ENCODE measurements at regions not wholly inside any gene's neighbourhood (a gene's known extent, or its start where the extent isn't known, plus 50 kb on each side); places are given as distances from the start of the nearest gene placed in this dataset.

DNA sequence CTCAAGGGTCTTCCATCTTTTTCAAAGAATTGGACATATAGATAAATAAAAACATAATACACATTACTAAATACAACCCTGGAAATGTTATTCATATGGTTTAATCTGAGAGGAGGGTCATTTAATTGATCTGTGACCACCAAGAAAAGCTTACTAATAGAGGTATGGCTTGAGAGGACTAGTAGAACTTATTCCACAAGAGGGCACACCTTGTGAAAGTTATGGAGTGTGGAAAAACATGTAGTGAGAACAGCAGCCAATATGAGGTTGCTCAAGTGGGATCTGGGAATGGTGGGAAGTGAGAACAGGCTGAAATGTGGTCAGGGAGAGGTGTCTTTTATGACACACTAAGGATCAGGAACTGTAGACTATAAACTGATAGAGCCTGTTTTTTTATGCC, 973.5 kb upstream of the B3GALT2 start:
- peak; percentile 4 for DNase-seq (ENCODE audit: low spot score)

DNA sequence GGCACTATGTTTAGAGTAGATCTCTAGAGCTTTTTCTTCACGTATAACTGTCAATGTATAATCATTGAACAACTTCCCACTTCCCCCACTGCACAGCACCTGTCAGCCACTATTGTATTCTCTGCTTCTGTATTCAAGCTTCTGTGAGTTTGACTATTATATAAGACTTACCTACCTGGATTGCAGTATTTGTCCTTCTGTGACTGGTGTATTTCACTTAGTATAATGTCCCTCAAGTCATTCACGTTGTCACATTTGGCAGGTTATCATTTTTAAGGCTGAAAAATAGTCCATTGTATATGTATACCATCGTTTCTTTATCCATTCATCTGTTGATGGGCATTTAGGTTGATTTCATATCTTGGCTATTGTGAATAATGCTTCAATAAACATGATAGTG, 969.5 kb upstream of the B3GALT2 start:
- DNase-seq (ENCODE audit: low spot score), result no peak

DNA sequence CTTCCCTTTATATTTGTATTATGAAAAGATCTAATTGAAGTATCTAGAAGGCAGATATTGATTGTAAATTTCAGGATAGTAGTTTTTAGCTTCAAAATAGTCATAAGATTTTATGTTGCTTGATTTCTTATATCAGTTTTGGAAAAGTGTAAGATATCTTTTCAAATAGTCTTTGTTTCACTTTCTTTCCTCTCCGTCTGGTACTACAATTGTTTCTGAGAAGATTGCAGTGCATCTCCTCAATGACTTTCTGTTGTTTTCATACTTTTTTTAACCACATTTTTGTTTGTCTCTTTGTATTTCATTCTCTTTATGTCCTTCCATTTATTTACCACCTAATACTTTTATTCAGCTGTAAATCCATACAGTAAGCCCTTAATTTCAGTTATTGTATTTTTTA, 964.6 kb upstream of the B3GALT2 start:
- DNase-seq (ENCODE audit: low spot score), result no peak

- DNase-seq (ENCODE audit: low spot score), result no peak
These were observed 963.8 kb upstream of the B3GALT2 start for GRCh38 chr1:194150242-194150641.

GRCh38 chr1:194133152-194133551, 946.7 kb upstream of the B3GALT2 start:
- DNase-seq (ENCODE audit: low spot score), result no peak

- no peak for DNase-seq (ENCODE audit: low spot score)
These were observed 931.7 kb upstream of the B3GALT2 start for GRCh38 chr1:194118086-194118485.

GRCh38 chr1:194117582-194117981, 931.2 kb upstream of the B3GALT2 start:
- peak; percentile 41 for DNase-seq (ENCODE audit: low spot score)

GRCh38 chr1:194114288-194114687, 927.9 kb upstream of the B3GALT2 start:
- DNase-seq (ENCODE audit: low spot score), result no peak

DNA sequence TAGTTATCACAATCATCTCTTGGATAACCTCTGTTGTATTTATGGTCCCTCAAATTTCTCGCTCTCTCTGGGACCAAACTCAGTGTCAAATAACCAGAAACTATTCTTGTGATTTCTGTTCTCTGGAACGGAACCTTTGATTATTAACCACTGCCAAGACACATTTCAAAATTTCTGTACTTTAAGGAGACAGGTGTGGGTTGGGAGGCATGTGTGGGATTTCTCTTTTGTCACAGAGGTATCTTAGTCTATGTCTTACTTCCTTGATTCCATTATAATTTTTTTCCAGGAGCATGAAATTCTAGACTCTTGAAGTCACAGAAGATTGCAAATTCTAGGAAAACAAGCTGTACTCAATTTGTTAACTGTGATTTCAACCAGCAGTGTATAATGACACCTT, 919.0 kb upstream of the B3GALT2 start:
- DNase-seq (ENCODE audit: low spot score), result no peak

GRCh38 chr1:194104247-194104844, 917.9 kb upstream of the B3GALT2 start:
- no peak for DNase-seq (ENCODE audit: low spot score)

- no peak for DNase-seq (ENCODE audit: low spot score)
These were observed 917.3 kb upstream of the B3GALT2 start for GRCh38 chr1:194103516-194104246.

- DNase-seq (ENCODE audit: low spot score), result no peak
These were observed 916.7 kb upstream of the B3GALT2 start for GRCh38 chr1:194103101-194103500.

GRCh38 chr1:194102607-194103006, 916.2 kb upstream of the B3GALT2 start:
- peak; percentile 11 for DNase-seq (ENCODE audit: low spot score)

GRCh38 chr1:194084755-194085154, 898.3 kb upstream of the B3GALT2 start:
- DNase-seq (ENCODE audit: low spot score), result no peak

GRCh38 chr1:194081444-194081843, 895.0 kb upstream of the B3GALT2 start:
- DNase-seq (ENCODE audit: low spot score), result no peak

DNA sequence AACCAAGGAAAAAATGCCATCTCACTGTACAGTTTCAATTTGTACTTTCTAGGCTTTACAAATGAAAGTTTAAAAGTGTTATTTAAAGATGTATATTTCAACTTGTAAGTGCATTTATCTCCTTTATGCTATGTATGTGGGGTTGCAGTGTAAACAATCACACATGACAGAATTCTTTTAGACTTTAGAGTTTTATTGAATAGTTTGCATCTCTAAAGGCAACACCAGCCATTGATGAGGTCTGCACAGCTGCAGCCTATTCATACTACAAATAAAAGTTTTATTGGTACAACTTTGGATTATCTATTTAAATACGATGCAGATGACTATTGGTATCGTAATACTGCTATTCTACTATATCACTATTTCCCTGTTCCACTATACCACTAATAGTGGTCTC, 894.4 kb upstream of the B3GALT2 start:
- no peak for DNase-seq (ENCODE audit: low spot score)

GRCh38 chr1:194078765-194079164, 892.4 kb upstream of the B3GALT2 start:
- DNase-seq (ENCODE audit: low spot score), result no peak

DNA sequence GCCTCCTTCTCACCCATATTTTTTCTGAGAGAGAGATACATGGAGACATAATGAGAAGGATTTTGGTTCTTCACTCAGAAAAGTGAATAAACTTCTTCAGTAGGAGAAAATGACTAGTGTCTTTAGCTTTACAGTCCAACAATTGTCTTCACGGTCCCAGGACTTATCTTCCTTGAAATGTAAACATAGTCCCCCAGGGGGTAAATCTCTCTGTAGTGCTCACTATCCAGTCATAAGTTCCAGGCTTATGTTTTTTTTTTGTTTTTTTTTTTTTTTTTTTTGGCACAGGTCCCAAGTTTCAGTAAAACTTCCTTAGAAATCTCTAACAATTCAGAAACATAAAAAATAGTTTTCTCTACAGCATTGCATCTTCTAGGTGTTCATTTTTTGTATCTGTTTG, 890.2 kb upstream of the B3GALT2 start:
- DNase-seq (ENCODE audit: low spot score), result no peak

- no peak for DNase-seq (ENCODE audit: low spot score)
These were observed 887.4 kb upstream of the B3GALT2 start for GRCh38 chr1:194073833-194074232.

DNA sequence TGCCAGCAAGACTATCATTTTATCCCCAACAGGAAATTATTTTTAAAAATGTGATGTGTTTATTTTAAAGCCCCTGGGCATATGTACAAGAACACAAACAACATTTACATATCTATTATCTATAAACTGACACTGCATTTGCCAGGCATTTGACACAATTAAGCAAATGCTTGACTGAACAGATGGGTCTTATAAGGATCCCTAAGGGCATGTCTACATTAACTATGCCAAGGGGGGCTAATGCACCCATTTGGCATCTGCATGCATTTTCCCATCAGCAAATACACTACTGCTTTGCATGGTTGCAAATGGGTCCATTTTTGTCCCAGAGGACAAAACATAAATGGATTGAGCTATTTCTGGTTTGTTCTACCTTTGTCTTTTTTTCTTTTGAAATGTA, 884.8 kb upstream of the B3GALT2 start:
- no peak for DNase-seq (ENCODE audit: low spot score)

GRCh38 chr1:194069831-194070218, 883.4 kb upstream of the B3GALT2 start:
- DNase-seq (ENCODE audit: low spot score), result no peak

- DNase-seq (ENCODE audit: low spot score), result no peak
These were observed 882.9 kb upstream of the B3GALT2 start for GRCh38 chr1:194069168-194069830.

DNA sequence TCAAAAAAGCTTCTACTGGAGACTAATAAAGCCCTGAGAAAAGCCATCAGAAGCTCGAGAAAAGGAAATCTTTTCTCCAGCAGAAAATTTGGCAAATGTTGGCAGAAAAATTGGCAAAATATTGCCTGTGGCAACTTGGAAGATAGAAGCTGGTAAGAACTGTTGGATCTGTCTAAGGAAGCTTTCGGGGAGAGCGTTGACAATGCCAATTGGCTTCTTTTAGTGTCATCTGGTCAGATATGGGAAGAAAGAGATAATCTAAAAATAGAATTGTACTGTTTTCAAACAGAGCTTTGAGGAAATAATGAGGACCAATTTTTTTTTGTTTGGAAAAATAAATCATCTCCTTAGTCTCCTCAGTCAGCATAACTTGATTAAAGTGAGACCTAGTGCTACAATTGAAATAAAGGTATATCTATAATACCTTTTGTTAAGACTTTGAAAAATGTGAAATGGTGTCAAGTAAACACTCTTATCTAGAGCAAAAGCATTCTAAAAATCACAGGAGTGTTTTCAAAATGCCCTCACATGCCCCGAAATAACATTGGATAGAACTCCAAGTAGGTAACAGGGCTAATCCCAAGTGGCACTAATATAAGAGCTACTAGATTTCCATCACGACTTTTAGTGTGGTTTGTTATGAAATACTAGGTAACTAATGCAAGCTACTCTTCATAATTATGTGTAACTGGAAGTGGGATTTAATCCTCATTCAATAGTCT, 882.2 kb upstream of the B3GALT2 start:
- no peak for DNase-seq (ENCODE audit: low spot score)

Data from NAMALWA (cell line).